WTC11 (cell line): ENCODE measurements at regions not wholly inside any gene's neighbourhood (a gene's known extent, or its start where the extent isn't known, plus 50 kb on each side); places are given as distances from the start of the nearest gene placed in this dataset.

Experiments
- ATAC-seq: fragments of 200-7000 bp; cut with Tn5 transposase; 2 replicates; pipeline ENCODE4 v1.10.0; 2021; ENCODE audit warnings: mild to moderate bottlenecking, moderate library complexity
- CTCF ChIA-PET: fragments of 300-600 bp; sonication (Branson Sonifier 250); formaldehyde crosslinking; loops from one replicate; lab custom pipeline; 2021; ENCODE audit warnings: antibody characterized with exemption; lab: Charles Lee
- POLR2A ChIA-PET: fragments of 350-600 bp; sonication (Branson Sonifier 250); formaldehyde crosslinking; loops from one replicate; lab custom pipeline; 2021; ENCODE audit warnings: antibody characterized with exemption; lab: Charles Lee
- DNase-seq: peaks from one replicate; pipeline ENCODE4 v3.0.0; 2021; ENCODE audit warnings: low spot score
- H3K27ac Mint-ChIP-seq: 2 replicates; pipeline ENCODE4 v1.8.0; 2021; ENCODE audit warnings: mixed read lengths
- H3K27me3 Mint-ChIP-seq: 2 replicates; pipeline ENCODE4 v1.8.0; 2021; ENCODE audit warnings: low read depth, mild to moderate bottlenecking, moderate library complexity, mixed read lengths
- H3K36me3 Mint-ChIP-seq: 2 replicates; pipeline ENCODE4 v1.8.0; 2021; ENCODE audit warnings: mixed read lengths
- H3K4me1 Mint-ChIP-seq: 2 replicates; pipeline ENCODE4 v1.8.0; 2022; ENCODE audit warnings: mixed read lengths
- H3K4me3 Mint-ChIP-seq: 2 replicates; pipeline ENCODE4 v1.8.0; 2021; ENCODE audit warnings: mild to moderate bottlenecking, moderate library complexity, mixed read lengths
- H3K9me3 Mint-ChIP-seq: 2 replicates; pipeline ENCODE4 v1.8.0; 2021; ENCODE audit warnings: mixed read lengths
- CREB1 ChIP-seq: sonication (generic); formaldehyde crosslinking; IDR thresholded peaks from 2 replicates; pipeline ENCODE4 v1.8.0; 2023; ENCODE audit warnings: mild to moderate bottlenecking, missing genetic modification reagents
- FOXP1 ChIP-seq: sonication (generic); formaldehyde crosslinking; IDR thresholded peaks from 2 replicates; pipeline ENCODE4 v1.8.0; 2022; ENCODE audit warnings: missing genetic modification reagents, mild to moderate bottlenecking, moderate library complexity, borderline replicate concordance
- GTF2I ChIP-seq: fragments of 250-450 bp; sonication (Bioruptor Pico); conservative IDR thresholded peaks from 2 replicates; pipeline ENCODE4 v1.4.0; 2021; ENCODE audit warnings: mild to moderate bottlenecking
- HMGA2 ChIP-seq: fragments of 250-450 bp; sonication (Bioruptor Pico); IDR thresholded peaks from 2 replicates; pipeline ENCODE4 v1.4.0; 2021; ENCODE audit warnings: mild to moderate bottlenecking, moderate library complexity
- IRF2 ChIP-seq: sonication (generic); formaldehyde crosslinking; IDR thresholded peaks from 2 replicates; pipeline ENCODE4 v1.8.0; 2022; ENCODE audit warnings: low read depth, missing genetic modification reagents, borderline replicate concordance
- NFE2L1 ChIP-seq: sonication (generic); formaldehyde crosslinking; IDR thresholded peaks from 2 replicates; pipeline ENCODE4 v1.8.1; 2023; ENCODE audit warnings: missing genetic modification reagents
- NR3C1 ChIP-seq: sonication (generic); formaldehyde crosslinking; conservative IDR thresholded peaks from 2 replicates; pipeline ENCODE4 v1.8.1; 2023; ENCODE audit warnings: low read depth, mild to moderate bottlenecking, missing genetic modification reagents
- SOX15 ChIP-seq: fragments of 250-450 bp; sonication (Bioruptor Pico); IDR thresholded peaks from 2 replicates; pipeline ENCODE4 v1.9.0; 2021; ENCODE audit warnings: mild to moderate bottlenecking
- SP1 ChIP-seq: sonication (generic); formaldehyde crosslinking; conservative IDR thresholded peaks from 2 replicates; pipeline ENCODE4 v1.8.1; 2022; ENCODE audit warnings: missing genetic modification reagents
- ZNF219 ChIP-seq: sonication (generic); formaldehyde crosslinking; IDR thresholded peaks from 2 replicates; pipeline ENCODE4 v1.8.0; 2023; ENCODE audit warnings: missing genetic modification reagents, mild to moderate bottlenecking, borderline replicate concordance
- ZNF423 ChIP-seq: fragments of 250-450 bp; sonication (Bioruptor Pico); IDR thresholded peaks from 2 replicates; pipeline ENCODE4 v2.1.2; 2022; ENCODE audit warnings: mild to moderate bottlenecking, moderate library complexity
- TF ChIP-seq, protein P1 (sequence below): sonication (generic); formaldehyde crosslinking; IDR thresholded peaks from 2 replicates; pipeline ENCODE4 v1.8.1; 2023; ENCODE audit warnings: mild to moderate bottlenecking, missing genetic modification reagents
- TF ChIP-seq, protein P2 (sequence below): sonication (generic); formaldehyde crosslinking; IDR thresholded peaks from 2 replicates; pipeline ENCODE4 v1.8.1; 2022; ENCODE audit warnings: missing genetic modification reagents, borderline replicate concordance
- TF ChIP-seq, protein P3 (sequence below): fragments of 250-450 bp; sonication (Bioruptor Pico); IDR thresholded peaks from 2 replicates; pipeline ENCODE4 v1.9.0; 2021; ENCODE audit warnings: mild to moderate bottlenecking
- TF ChIP-seq, protein P4 (sequence below): sonication (generic); formaldehyde crosslinking; IDR thresholded peaks from 2 replicates; pipeline ENCODE4 v1.8.1; 2022; ENCODE audit warnings: mild to moderate bottlenecking, moderate library complexity, missing genetic modification reagents
- TF ChIP-seq, protein P5 (sequence below): sonication (generic); formaldehyde crosslinking; IDR thresholded peaks from 2 replicates; pipeline ENCODE4 v1.8.1; 2022; ENCODE audit warnings: low read depth, mild to moderate bottlenecking, moderate library complexity, missing genetic modification reagents, borderline replicate concordance
- TF ChIP-seq, protein P6 (sequence below): sonication (generic); formaldehyde crosslinking; IDR thresholded peaks from 2 replicates; pipeline ENCODE4 v1.8.1; 2023; ENCODE audit warnings: mild to moderate bottlenecking, missing genetic modification reagents, moderate library complexity
- TF ChIP-seq, protein P7 (sequence below): fragments of 250-450 bp; sonication (Bioruptor Pico); conservative IDR thresholded peaks from 2 replicates; pipeline ENCODE4 v1.9.0; 2021; ENCODE audit warnings: mild to moderate bottlenecking
- TF ChIP-seq, protein P8 (sequence below): sonication (generic); formaldehyde crosslinking; IDR thresholded peaks from 2 replicates; pipeline ENCODE4 v1.8.0; 2022; ENCODE audit warnings: mild to moderate bottlenecking, missing genetic modification reagents

DNA sequence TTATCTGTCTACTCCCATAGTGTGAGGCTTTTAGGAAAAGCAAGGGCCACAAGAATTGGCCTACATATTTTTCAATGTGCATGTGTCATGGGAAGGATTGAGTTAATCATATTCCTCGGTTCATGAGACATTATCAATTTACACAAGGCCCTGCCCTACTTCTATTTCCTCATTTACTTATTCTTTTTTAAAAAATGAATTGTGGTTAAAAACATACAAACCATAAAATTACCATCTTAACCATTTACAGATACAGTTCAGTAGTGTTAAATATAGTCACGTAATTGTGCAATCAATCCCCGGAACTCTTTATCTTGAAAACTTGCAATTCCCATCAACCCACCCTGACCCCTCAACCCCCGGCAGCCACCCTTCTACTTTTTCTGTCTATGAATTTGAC lies 284.0 kb upstream of the GADL1 start:
- TF ChIP-seq, protein P1, sequence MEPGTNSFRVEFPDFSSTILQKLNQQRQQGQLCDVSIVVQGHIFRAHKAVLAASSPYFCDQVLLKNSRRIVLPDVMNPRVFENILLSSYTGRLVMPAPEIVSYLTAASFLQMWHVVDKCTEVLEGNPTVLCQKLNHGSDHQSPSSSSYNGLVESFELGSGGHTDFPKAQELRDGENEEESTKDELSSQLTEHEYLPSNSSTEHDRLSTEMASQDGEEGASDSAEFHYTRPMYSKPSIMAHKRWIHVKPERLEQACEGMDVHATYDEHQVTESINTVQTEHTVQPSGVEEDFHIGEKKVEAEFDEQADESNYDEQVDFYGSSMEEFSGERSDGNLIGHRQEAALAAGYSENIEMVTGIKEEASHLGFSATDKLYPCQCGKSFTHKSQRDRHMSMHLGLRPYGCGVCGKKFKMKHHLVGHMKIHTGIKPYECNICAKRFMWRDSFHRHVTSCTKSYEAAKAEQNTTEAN (CRISPR knock-in tag), result no peak
- TF ChIP-seq SOX15, result no peak
- TF ChIP-seq, protein P2, sequence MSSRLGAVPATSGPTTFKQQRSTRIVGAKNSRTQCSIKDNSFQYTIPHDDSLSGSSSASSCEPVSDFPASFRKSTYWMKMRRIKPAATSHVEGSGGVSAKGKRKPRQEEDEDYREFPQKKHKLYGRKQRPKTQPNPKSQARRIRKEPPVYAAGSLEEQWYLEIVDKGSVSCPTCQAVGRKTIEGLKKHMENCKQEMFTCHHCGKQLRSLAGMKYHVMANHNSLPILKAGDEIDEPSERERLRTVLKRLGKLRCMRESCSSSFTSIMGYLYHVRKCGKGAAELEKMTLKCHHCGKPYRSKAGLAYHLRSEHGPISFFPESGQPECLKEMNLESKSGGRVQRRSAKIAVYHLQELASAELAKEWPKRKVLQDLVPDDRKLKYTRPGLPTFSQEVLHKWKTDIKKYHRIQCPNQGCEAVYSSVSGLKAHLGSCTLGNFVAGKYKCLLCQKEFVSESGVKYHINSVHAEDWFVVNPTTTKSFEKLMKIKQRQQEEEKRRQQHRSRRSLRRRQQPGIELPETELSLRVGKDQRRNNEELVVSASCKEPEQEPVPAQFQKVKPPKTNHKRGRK (CRISPR knock-in tag), result no peak
- TF ChIP-seq, protein P3, sequence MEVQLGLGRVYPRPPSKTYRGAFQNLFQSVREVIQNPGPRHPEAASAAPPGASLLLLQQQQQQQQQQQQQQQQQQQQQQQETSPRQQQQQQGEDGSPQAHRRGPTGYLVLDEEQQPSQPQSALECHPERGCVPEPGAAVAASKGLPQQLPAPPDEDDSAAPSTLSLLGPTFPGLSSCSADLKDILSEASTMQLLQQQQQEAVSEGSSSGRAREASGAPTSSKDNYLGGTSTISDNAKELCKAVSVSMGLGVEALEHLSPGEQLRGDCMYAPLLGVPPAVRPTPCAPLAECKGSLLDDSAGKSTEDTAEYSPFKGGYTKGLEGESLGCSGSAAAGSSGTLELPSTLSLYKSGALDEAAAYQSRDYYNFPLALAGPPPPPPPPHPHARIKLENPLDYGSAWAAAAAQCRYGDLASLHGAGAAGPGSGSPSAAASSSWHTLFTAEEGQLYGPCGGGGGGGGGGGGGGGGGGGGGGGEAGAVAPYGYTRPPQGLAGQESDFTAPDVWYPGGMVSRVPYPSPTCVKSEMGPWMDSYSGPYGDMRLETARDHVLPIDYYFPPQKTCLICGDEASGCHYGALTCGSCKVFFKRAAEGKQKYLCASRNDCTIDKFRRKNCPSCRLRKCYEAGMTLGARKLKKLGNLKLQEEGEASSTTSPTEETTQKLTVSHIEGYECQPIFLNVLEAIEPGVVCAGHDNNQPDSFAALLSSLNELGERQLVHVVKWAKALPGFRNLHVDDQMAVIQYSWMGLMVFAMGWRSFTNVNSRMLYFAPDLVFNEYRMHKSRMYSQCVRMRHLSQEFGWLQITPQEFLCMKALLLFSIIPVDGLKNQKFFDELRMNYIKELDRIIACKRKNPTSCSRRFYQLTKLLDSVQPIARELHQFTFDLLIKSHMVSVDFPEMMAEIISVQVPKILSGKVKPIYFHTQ (CRISPR knock-in tag), result no peak
- no peak for TF ChIP-seq HMGA2
- TF ChIP-seq ZNF219 (CRISPR knock-in tag), result no peak
- TF ChIP-seq IRF2 (CRISPR knock-in tag), result no peak
- TF ChIP-seq NFE2L1 (CRISPR knock-in tag), result no peak
- TF ChIP-seq SP1 (CRISPR knock-in tag), result no peak
- TF ChIP-seq, protein P4, sequence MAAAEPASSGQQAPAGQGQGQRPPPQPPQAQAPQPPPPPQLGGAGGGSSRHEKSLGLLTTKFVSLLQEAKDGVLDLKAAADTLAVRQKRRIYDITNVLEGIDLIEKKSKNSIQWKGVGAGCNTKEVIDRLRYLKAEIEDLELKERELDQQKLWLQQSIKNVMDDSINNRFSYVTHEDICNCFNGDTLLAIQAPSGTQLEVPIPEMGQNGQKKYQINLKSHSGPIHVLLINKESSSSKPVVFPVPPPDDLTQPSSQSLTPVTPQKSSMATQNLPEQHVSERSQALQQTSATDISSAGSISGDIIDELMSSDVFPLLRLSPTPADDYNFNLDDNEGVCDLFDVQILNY (CRISPR knock-in tag), result no peak
- TF ChIP-seq, protein P5, sequence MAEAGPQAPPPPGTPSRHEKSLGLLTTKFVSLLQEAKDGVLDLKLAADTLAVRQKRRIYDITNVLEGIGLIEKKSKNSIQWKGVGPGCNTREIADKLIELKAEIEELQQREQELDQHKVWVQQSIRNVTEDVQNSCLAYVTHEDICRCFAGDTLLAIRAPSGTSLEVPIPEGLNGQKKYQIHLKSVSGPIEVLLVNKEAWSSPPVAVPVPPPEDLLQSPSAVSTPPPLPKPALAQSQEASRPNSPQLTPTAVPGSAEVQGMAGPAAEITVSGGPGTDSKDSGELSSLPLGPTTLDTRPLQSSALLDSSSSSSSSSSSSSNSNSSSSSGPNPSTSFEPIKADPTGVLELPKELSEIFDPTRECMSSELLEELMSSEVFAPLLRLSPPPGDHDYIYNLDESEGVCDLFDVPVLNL (CRISPR knock-in tag), result no peak
- TF ChIP-seq, protein P6, sequence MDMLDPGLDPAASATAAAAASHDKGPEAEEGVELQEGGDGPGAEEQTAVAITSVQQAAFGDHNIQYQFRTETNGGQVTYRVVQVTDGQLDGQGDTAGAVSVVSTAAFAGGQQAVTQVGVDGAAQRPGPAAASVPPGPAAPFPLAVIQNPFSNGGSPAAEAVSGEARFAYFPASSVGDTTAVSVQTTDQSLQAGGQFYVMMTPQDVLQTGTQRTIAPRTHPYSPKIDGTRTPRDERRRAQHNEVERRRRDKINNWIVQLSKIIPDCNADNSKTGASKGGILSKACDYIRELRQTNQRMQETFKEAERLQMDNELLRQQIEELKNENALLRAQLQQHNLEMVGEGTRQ (CRISPR knock-in tag), result no peak
- no peak for TF ChIP-seq NR3C1 (CRISPR knock-in tag)
- ATAC-seq, result no peak
- peaks cover 5% of the 10 kb centered on the region for H3K4me1 Mint-ChIP-seq
- H3K27ac Mint-ChIP-seq, result no peak overlapping the region
- CTCF ChIA-PET, result no interaction called here
- no peak overlapping the region for H3K4me3 Mint-ChIP-seq
- H3K27me3 Mint-ChIP-seq, result no peaks in the 10 kb centered on the region
- no peaks in the 10 kb centered on the region for H3K36me3 Mint-ChIP-seq
- POLR2A ChIA-PET, result no interaction called here
- H3K9me3 Mint-ChIP-seq, result no peaks in the 10 kb centered on the region
- DNase-seq, result no peak

DNA sequence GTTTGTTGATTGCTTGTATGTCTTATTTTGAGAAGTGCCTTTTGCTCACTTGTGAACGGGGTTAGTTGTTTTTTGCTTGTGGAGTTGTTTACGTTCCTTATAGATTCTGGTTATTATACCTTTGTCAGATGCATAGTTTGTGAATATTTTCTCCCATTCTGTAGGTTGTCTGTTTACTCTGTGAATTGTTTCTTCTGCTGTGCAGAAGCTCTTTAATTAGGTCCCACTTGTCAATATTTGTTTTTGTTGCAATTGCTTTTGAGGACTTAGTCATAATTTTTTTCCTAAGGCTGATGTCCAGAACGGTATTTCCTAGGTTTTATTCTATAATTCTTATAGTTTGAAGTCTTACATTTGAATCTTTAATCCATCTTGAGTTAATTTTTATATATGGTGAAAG lies 285.3 kb upstream of the GADL1 start:
- H3K27ac Mint-ChIP-seq, result no peak overlapping the region
- ATAC-seq (no peak), DNase-seq (no peak)
- no peaks in the 10 kb centered on the region for H3K9me3 Mint-ChIP-seq
- no peaks in the 10 kb centered on the region for H3K27me3 Mint-ChIP-seq
- POLR2A ChIA-PET, result no interaction called here
- no peaks in the 10 kb centered on the region for H3K36me3 Mint-ChIP-seq
- no peak overlapping the region for H3K4me3 Mint-ChIP-seq
- CTCF ChIA-PET, result no interaction called here
- H3K4me1 Mint-ChIP-seq, result no peaks in the 10 kb centered on the region
- TF ChIP-seq FOXP1 (CRISPR knock-in tag) (no peak), CREB1 (no peak), ZNF423 (CRISPR knock-in tag) (no peak), GTF2I (CRISPR knock-in tag) (no peak)
- TF ChIP-seq, protein P7, sequence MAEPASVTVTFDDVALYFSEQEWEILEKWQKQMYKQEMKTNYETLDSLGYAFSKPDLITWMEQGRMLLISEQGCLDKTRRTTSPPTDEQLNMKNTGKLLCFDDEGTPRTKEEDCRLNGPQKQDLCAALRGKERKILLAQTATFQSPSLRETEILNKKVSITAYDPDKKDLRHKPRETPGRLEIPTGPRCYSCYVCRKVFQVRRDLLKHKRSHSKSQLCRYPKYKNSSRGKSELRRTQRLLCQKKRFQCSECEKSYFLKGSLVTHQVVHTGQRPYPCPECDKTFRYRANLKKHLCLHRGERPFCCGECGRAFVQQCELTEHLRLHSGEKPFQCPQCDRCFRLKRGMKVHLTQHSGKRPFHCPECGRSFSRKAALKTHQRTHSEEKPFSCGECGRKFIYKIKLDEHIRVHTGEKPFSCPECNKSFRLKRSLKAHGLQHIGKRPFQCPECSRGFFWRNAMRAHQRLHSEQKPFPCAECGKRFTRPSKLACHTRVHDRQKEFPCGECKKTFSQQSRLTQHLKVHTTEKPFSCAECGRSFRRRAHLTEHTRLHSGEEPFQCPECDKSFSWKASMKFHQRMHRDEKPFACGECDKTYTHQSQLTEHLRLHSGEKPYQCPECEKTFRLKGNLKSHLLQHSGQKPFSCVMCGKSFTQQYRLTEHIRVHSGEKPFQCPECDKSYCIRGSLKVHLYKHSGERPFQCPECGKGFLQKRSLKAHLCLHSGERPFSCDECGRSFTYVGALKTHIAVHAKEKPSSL, result no peak
- TF ChIP-seq, protein P8, sequence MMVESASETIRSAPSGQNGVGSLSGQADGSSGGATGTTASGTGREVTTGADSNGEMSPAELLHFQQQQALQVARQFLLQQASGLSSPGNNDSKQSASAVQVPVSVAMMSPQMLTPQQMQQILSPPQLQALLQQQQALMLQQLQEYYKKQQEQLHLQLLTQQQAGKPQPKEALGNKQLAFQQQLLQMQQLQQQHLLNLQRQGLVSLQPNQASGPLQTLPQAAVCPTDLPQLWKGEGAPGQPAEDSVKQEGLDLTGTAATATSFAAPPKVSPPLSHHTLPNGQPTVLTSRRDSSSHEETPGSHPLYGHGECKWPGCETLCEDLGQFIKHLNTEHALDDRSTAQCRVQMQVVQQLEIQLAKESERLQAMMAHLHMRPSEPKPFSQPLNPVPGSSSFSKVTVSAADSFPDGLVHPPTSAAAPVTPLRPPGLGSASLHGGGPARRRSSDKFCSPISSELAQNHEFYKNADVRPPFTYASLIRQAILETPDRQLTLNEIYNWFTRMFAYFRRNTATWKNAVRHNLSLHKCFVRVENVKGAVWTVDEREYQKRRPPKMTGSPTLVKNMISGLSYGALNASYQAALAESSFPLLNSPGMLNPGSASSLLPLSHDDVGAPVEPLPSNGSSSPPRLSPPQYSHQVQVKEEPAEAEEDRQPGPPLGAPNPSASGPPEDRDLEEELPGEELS (CRISPR knock-in tag), result no peak
